HCT116 (cell line): ENCODE measurements at regions not wholly inside any gene's neighbourhood (a gene's known extent, or its start where the extent isn't known, plus 50 kb on each side); places are given as distances from the start of the nearest gene placed in this dataset.

ENCODE experiments used
- ATAC-seq: fragments of 200-7000 bp; cut with Tn5 transposase; 2 replicates; pipeline ENCODE4 v1.9.1; 2020; ENCODE audit warnings: mild to moderate bottlenecking, moderate library complexity
- BruUV-seq: library from RNA; stranded (reverse); fragments of 400-500 nt; replicated peaks from 2 replicates; lab custom pipeline; 2021; lab: Mats Ljungman, UMichigan
- CTCF ChIA-PET: fragments of 300-600 bp; sonication (Branson Sonifier 250); formaldehyde crosslinking; loops from one replicate; lab custom pipeline; 2021; ENCODE audit warnings: antibody characterized with exemption; lab: Charles Lee
- POLR2A ChIA-PET: fragments of 300-600, 350-600 bp; sonication (Branson Sonifier 250); formaldehyde crosslinking; loops from one replicate; lab custom pipeline; 2021; ENCODE audit warnings: antibody characterized with exemption; lab: Charles Lee
- RAD21 ChIA-PET, 2 experiments: fragments of 300-600 bp; sonication (Branson Sonifier 250); formaldehyde crosslinking; loops; one replicate each; lab custom pipeline; 2023; ENCODE audit warnings: low total read pairs in 2 of 2; ENCODE audit not compliant: uncharacterized antibody in 2 of 2, unreplicated experiment in 2 of 2, low non-redundant PET in 1 of 2; lab: Charles Lee
- DNase-seq: peaks from one replicate; pipeline ENCODE4 v3.0.0-alpha.2; 2010; ENCODE audit warnings: low read depth, low spot score
- H2AFZ ChIP-seq: fragments of 200-600 bp; shearing (Covaris generic), sonication (generic); 2 replicates; pipeline ENCODE4 v1.6.1; 2017; ENCODE audit warnings: low read depth, mixed run types, mixed read lengths, antibody characterized with exemption, low read length; ENCODE audit not compliant: poor library complexity, severe bottlenecking
- H3K27ac ChIP-seq: 2 replicates; pipeline ENCODE4 v1.5.1; 2012; ENCODE audit warnings: low read depth, low read length
- H3K27me3 ChIP-seq: fragments of 200-600 bp; sonication (generic); 2 replicates; pipeline ENCODE4 v1.6.1; 2016; ENCODE audit warnings: mixed run types, low read length, mixed read lengths; ENCODE audit not compliant: insufficient read depth
- H3K36me3 ChIP-seq, 2 experiments: fragments of 200-500 bp in 1 of 2; fragments of 200-600 bp in 1 of 2; sonication (Bioruptor generic) in 1 of 2; sonication (generic) in 1 of 2; 2 replicates each; pipeline versions ENCODE4 v1.5.1 to v1.6.1; 2014 to 2016; ENCODE audit warnings: low read length in 2 of 2, inconsistent platforms in 1 of 2, mixed read lengths in 1 of 2, mixed run types in 1 of 2; ENCODE audit not compliant: insufficient read depth in 2 of 2, control insufficient read depth in 1 of 2
- H3K4me1 ChIP-seq, 2 experiments: fragments of 200-600 bp in 1 of 2; sonication (generic) in 1 of 2; 2 replicates each; pipeline versions ENCODE4 v1.5.1 to v1.6.1; 2012 to 2017; ENCODE audit warnings: low read length in 2 of 2, inconsistent platforms in 1 of 2, mild to moderate bottlenecking in 1 of 2, mixed read lengths in 1 of 2, mixed run types in 1 of 2, moderate library complexity in 1 of 2; ENCODE audit not compliant: insufficient read depth in 2 of 2, control insufficient read depth in 1 of 2
- H3K4me2 ChIP-seq: fragments of 200-600 bp; sonication (generic); 2 replicates; pipeline ENCODE4 v1.6.1; 2017; ENCODE audit warnings: mixed run types, low read length, mixed read lengths
- H3K4me3 ChIP-seq, 2 experiments: fragments of 200-600 bp in 1 of 2; sonication (generic) in 1 of 2; replicated peaks in 1 of 2; 2 replicates each; pipeline ENCODE4 v1.5.1; 2011 to 2016; ENCODE audit warnings: low read length in 2 of 2, control low read depth in 1 of 2, low read depth in 1 of 2, mild to moderate bottlenecking in 1 of 2, mixed read lengths in 1 of 2, mixed run types in 1 of 2
- H3K79me2 ChIP-seq: fragments of 200-600 bp; sonication (generic); 2 replicates; pipeline ENCODE4 v1.6.1; 2017; ENCODE audit warnings: mild to moderate bottlenecking, mixed run types, low read length, moderate library complexity, mixed read lengths; ENCODE audit not compliant: insufficient read depth
- H3K9ac ChIP-seq: fragments of 200-600 bp; sonication (generic); 2 replicates; pipeline ENCODE4 v1.6.1; 2016; ENCODE audit warnings: low read length, mixed read lengths
- H3K9me2 ChIP-seq: fragments of 200-600 bp; sonication (generic), shearing (Covaris generic); 2 replicates; pipeline ENCODE4 v1.6.1; 2017; ENCODE audit warnings: mixed run types, mild to moderate bottlenecking, moderate library complexity; ENCODE audit not compliant: insufficient read depth
- H3K9me3 ChIP-seq, 2 experiments: fragments of 200-500 bp in 1 of 2; fragments of 200-600 bp in 1 of 2; sonication (Bioruptor generic) in 1 of 2; sonication (generic) in 1 of 2; 2 replicates each; pipeline ENCODE4 v1.6.1; 2014 to 2017; ENCODE audit warnings: low read length in 2 of 2, mixed read lengths in 2 of 2, inconsistent platforms in 1 of 2, low read depth in 1 of 2, mild to moderate bottlenecking in 1 of 2, mixed run types in 1 of 2, moderate library complexity in 1 of 2; ENCODE audit not compliant: control insufficient read depth in 1 of 2, insufficient read depth in 1 of 2
- H4K20me1 ChIP-seq: fragments of 200-600 bp; sonication (generic), shearing (Covaris generic); 2 replicates; pipeline ENCODE4 v1.6.1; 2017; ENCODE audit warnings: mixed run types, mild to moderate bottlenecking, moderate library complexity; ENCODE audit not compliant: insufficient read depth
- ATF3 ChIP-seq: IDR thresholded peaks from 2 replicates; pipeline ENCODE4 v1.6.1; 2012
- CBX3 ChIP-seq: IDR thresholded peaks from 2 replicates; pipeline ENCODE4 v1.6.1; 2012; ENCODE audit warnings: low read depth
- EGR1 ChIP-seq: IDR thresholded peaks from 2 replicates; pipeline ENCODE4 v1.6.1; 2012; ENCODE audit warnings: low read depth
- ELF1 ChIP-seq: IDR thresholded peaks from 2 replicates; pipeline ENCODE4 v1.6.1; 2012; ENCODE audit warnings: low read depth, borderline replicate concordance
- EZH2 ChIP-seq: fragments of 200-600 bp; sonication (generic); IDR thresholded peaks from 2 replicates; pipeline ENCODE4 v1.6.1; 2017; ENCODE audit warnings: antibody characterized with exemption, mixed run types
- FOSL1 ChIP-seq: IDR thresholded peaks from 2 replicates; pipeline ENCODE4 v1.6.1; 2012; ENCODE audit warnings: low read depth
- POLR2A ChIP-seq: IDR thresholded peaks from 2 replicates; pipeline ENCODE4 v1.7.0; 2011; ENCODE audit warnings: borderline replicate concordance; ENCODE audit not compliant: insufficient read depth, insufficient read length; ENCODE audit errors: extremely low read depth
- POLR2AphosphoS5 ChIP-seq: IDR thresholded peaks from 2 replicates; pipeline ENCODE4 v1.6.1; 2011; ENCODE audit warnings: mild to moderate bottlenecking, low read depth, low read length, moderate library complexity
- SP1 ChIP-seq: IDR thresholded peaks from 2 replicates; pipeline ENCODE4 v1.6.1; 2012; ENCODE audit warnings: low read depth
- TCF7L2 ChIP-seq: IDR thresholded peaks from 2 replicates; pipeline ENCODE4 v1.7.0; 2011; ENCODE audit warnings: borderline replicate concordance, inconsistent platforms; ENCODE audit not compliant: insufficient read depth, insufficient read length; ENCODE audit errors: extremely low read depth
- YY1 ChIP-seq: IDR thresholded peaks from 2 replicates; pipeline ENCODE4 v1.6.1; 2011; ENCODE audit warnings: low read length, low read depth, moderate library complexity, mild to moderate bottlenecking; ENCODE audit not compliant: insufficient replicate concordance; ENCODE audit errors: extremely low read depth
- intact Hi-C: fragments of 100-400 bp; cut with micrococcal nuclease; formaldehyde crosslinking; loops from 2 replicates; pipeline ENCODE4 v1.10.0; 2022
- TF ChIP-seq, protein P1 (sequence below): IDR thresholded peaks from 2 replicates; pipeline ENCODE4 v1.6.1; 2011; ENCODE audit warnings: mild to moderate bottlenecking, low read length, moderate library complexity; ENCODE audit not compliant: insufficient replicate concordance; ENCODE audit errors: extremely low read depth

- ChIA-PET CTCF (no interaction called here), POLR2A (no interaction called here), RAD21 (no interaction called here)
- H3K36me3 ChIP-seq, result no peaks in the 10 kb centered on the region
- no peak overlapping the region for H3K9ac ChIP-seq
- H3K79me2 ChIP-seq, result no peaks in the 10 kb centered on the region
- ATAC-seq (no peak), DNase-seq (no peak)
- no peak overlapping the region for H2AFZ ChIP-seq
- H3K27ac ChIP-seq, result no peak overlapping the region
- TF ChIP-seq TCF7L2, result no peak
- no peak for TF ChIP-seq ELF1
- TF ChIP-seq EZH2, result no peak
- TF ChIP-seq SP1, result no peak
- no peak for TF ChIP-seq POLR2AphosphoS5
- TF ChIP-seq FOSL1, result no peak
- TF ChIP-seq POLR2A, result no peak
- TF ChIP-seq CBX3, result no peak
- TF ChIP-seq YY1, result no peak
- no peak for TF ChIP-seq EGR1
- TF ChIP-seq, protein P1, sequence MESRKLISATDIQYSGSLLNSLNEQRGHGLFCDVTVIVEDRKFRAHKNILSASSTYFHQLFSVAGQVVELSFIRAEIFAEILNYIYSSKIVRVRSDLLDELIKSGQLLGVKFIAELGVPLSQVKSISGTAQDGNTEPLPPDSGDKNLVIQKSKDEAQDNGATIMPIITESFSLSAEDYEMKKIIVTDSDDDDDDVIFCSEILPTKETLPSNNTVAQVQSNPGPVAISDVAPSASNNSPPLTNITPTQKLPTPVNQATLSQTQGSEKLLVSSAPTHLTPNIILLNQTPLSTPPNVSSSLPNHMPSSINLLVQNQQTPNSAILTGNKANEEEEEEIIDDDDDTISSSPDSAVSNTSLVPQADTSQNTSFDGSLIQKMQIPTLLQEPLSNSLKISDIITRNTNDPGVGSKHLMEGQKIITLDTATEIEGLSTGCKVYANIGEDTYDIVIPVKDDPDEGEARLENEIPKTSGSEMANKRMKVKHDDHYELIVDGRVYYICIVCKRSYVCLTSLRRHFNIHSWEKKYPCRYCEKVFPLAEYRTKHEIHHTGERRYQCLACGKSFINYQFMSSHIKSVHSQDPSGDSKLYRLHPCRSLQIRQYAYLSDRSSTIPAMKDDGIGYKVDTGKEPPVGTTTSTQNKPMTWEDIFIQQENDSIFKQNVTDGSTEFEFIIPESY, result no peak
- TF ChIP-seq ATF3, result no peak
- H4K20me1 ChIP-seq, result no peaks in the 10 kb centered on the region
- H3K9me2 ChIP-seq, result no peaks in the 10 kb centered on the region
- no peaks in the 10 kb centered on the region for H3K27me3 ChIP-seq
- intact Hi-C loops, result no loop called here
- H3K4me1 ChIP-seq, result peaks cover 0 to 3% of the 10 kb centered on the region in 2 experiments; a peak in 1 of 4 replicates
- BruUV-seq, result no TSS peak
- no peaks in the 10 kb centered on the region for H3K9me3 ChIP-seq
- no peak overlapping the region for H3K4me2 ChIP-seq
- no peak overlapping the region for H3K4me3 ChIP-seq
These were observed 174.4 kb upstream of the BCOR start for GRCh38 chrX:40272141-40272540.
